ENCODE measurements at regions not wholly inside any gene's neighbourhood (a gene's known extent, or its start where the extent isn't known, plus 50 kb on each side); places are given as distances from the start of the nearest gene placed in this dataset.

DNA sequence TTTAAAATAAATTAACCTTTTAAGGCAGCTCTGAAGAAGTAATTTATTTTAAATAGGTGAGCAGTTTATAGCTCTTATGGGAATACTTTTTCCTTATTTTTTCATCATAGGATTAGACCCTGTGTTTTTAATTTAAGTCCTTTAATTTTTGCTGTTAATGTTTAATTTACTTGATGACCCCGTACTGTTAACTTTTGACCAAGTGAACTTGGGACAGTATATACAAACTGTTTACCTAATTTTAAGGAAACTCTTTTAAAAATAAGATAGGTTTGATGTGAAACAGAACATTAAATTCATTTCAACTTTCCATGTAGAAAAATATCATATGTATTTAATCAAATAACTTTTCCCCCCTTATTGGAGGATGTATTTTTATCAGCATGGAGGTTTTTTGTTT is 74.4 kb downstream of the KCNRG start:
- Histone ChIP-seq H2BK12ac (ENCODE audit: insufficient read length, low read depth, low read length) (no peak overlapping the region), H3K79me2 (ENCODE audit: insufficient read depth, low read length) (no peaks in the 10 kb centered on the region)

More for the DNA sequence above, 74.4 kb downstream of the KCNRG start:
- no peaks in the 10 kb centered on the region for H3K23me2 ChIP-seq (ENCODE audit: insufficient read length, low read depth, low read length, poor library complexity, severe bottlenecking)
- H2AFZ ChIP-seq (ENCODE audit: low read length), result no peak overlapping the region
- H3T11ph ChIP-seq (ENCODE audit: low read length), result no peak overlapping the region
- no peak overlapping the region for H3K56ac ChIP-seq (ENCODE audit: insufficient read length, low read depth, low read length)
- TF ChIP-seq, protein P1, sequence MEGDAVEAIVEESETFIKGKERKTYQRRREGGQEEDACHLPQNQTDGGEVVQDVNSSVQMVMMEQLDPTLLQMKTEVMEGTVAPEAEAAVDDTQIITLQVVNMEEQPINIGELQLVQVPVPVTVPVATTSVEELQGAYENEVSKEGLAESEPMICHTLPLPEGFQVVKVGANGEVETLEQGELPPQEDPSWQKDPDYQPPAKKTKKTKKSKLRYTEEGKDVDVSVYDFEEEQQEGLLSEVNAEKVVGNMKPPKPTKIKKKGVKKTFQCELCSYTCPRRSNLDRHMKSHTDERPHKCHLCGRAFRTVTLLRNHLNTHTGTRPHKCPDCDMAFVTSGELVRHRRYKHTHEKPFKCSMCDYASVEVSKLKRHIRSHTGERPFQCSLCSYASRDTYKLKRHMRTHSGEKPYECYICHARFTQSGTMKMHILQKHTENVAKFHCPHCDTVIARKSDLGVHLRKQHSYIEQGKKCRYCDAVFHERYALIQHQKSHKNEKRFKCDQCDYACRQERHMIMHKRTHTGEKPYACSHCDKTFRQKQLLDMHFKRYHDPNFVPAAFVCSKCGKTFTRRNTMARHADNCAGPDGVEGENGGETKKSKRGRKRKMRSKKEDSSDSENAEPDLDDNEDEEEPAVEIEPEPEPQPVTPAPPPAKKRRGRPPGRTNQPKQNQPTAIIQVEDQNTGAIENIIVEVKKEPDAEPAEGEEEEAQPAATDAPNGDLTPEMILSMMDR (conservative IDR thresholded peaks at IDR 0.05), result no peak
- no peak overlapping the region for H3K23ac ChIP-seq (ENCODE audit: insufficient read length, low read depth, low read length)
- Mint-ChIP-seq H3K36me3 (ENCODE audit: insufficient read depth in 1 of 3, low read depth in 3 of 3) (no peaks in the 10 kb centered on the region), H3K4me1 (peaks cover 5 to 6% of the 10 kb centered on the region in 2 experiments), H3K9me3 (no peaks in the 10 kb centered on the region), H3K4me3 (no peak overlapping the region), H3K27me3 (ENCODE audit: low read depth) (no peaks in the 10 kb centered on the region), H3K27ac (no peak overlapping the region)
- no peaks in the 10 kb centered on the region for H3K27me3 ChIP-seq (ENCODE audit: insufficient read depth, low read length)
- no peaks in the 10 kb centered on the region for H3K4me1 ChIP-seq (ENCODE audit: insufficient read depth, low read length)
- no peak overlapping the region for H3K14ac ChIP-seq (ENCODE audit: insufficient read depth, low read length)
- H2BK15ac ChIP-seq (ENCODE audit: low read depth, low read length), result no peak overlapping the region
- H3K4me2 ChIP-seq (ENCODE audit: insufficient read depth, insufficient read length, low read length), result no peak overlapping the region
- H4K5ac ChIP-seq (ENCODE audit: insufficient read length, low read depth, low read length), result no peak overlapping the region
- WGBS (ENCODE audit: extremely low coverage, insufficient read length, low lambda C conversion rate), result no CpG with 5 or more reads among the region's 1 CpG
- H4K8ac ChIP-seq (replicated peaks; ENCODE audit: insufficient read length, low read depth, low read length), result no peak overlapping the region
- no peak overlapping the region for H3K27ac ChIP-seq (ENCODE audit: insufficient read length, low read depth, low read length)
- H4K91ac ChIP-seq (ENCODE audit: insufficient read length, low read depth, low read length), result no peak overlapping the region
- H4K20me1 ChIP-seq (ENCODE audit: control insufficient read depth, insufficient read depth, insufficient read length), result no peaks in the 10 kb centered on the region
- no peaks in the 10 kb centered on the region for H3K79me1 ChIP-seq (ENCODE audit: insufficient read depth, low read depth, low read length, poor library complexity, severe bottlenecking)
- H2BK20ac ChIP-seq (ENCODE audit: low read depth, low read length, poor library complexity, severe bottlenecking), result no peak overlapping the region
- no peak overlapping the region for H2AK5ac ChIP-seq (ENCODE audit: insufficient read length, low read length)
- H3K9me3 ChIP-seq (ENCODE audit: control insufficient read depth, low read depth, low read length), result no peaks in the 10 kb centered on the region
- H3K4ac ChIP-seq (ENCODE audit: low read depth, low read length), result no peak overlapping the region
- H3K18ac ChIP-seq (ENCODE audit: insufficient read length, low read depth, low read length), result no peak overlapping the region
- no peak overlapping the region for H3K9ac ChIP-seq (ENCODE audit: extremely low read depth, insufficient read length, low read length)
- no peak overlapping the region for H2BK5ac ChIP-seq (ENCODE audit: insufficient read length, low read length)
- no peak for DNase-seq
- no peak overlapping the region for H2BK120ac ChIP-seq (ENCODE audit: low read depth, low read length, poor library complexity, severe bottlenecking)

Data from H9 (cell line).